ENCODE measurements at regions not wholly inside any gene's neighbourhood (a gene's known extent, or its start where the extent isn't known, plus 50 kb on each side); places are given as distances from the start of the nearest gene placed in this dataset.

DNA sequence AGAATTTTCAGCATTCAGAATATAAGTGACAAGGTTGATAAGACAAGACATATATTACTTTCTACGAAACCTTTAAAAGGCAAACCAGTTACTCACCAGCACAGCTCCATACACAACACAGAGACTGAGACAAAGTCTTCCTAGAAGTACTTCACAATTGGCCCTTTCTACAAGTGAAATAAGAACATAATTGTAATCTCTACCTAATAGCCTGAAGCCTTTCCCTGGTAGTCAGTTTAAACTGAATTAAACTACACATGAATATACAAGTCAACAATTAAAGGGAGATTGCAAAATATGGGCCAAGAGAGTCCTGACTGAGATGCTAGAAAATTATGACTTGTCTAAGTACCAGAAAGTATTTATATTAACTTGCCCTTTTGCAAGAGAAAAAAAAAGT lies 95.9 kb downstream of the PUS7L start:
- Histone ChIP-seq H3K4me3 (ENCODE audit: low read depth, low read length) (no peak overlapping the region), H3K4me1 (ENCODE audit: control insufficient read depth, insufficient read depth, low read length) (no peaks in the 10 kb centered on the region), H3K36me3 (ENCODE audit: control insufficient read depth in 2 of 2, insufficient read depth in 1 of 2, low read length in 2 of 2) (no peaks in the 10 kb centered on the region), H3K9me3 (ENCODE audit: control insufficient read depth, insufficient read depth, low read depth, low read length) (no peaks in the 10 kb centered on the region), H3K27ac (ENCODE audit: extremely low read depth, low read depth, low read length) (no peak overlapping the region)
- TF ChIP-seq ZNF704 (tag by site-specific recombination; IDR thresholded peaks at IDR 0.05): no peak
- TF ChIP-seq ZNF223 (tag by site-specific recombination; IDR thresholded peaks at IDR 0.05): no peak
- no peak for TF ChIP-seq KLF8 (tag by site-specific recombination; IDR thresholded peaks at IDR 0.05)
- no peak for TF ChIP-seq MEIS1 (CRISPR knock-in tag; IDR thresholded peaks at IDR 0.05; ENCODE audit: borderline replicate concordance)
- no peak for TF ChIP-seq ZNF174 (tag by site-specific recombination; IDR thresholded peaks at IDR 0.05)
- TF ChIP-seq ATF2 (tag by site-specific recombination; IDR thresholded peaks at IDR 0.05; ENCODE audit: low read depth): no peak
- TF ChIP-seq ZNF658 (tag by site-specific recombination; IDR thresholded peaks at IDR 0.05): no peak
- ChIA-PET CTCF (interaction anchor here (0.7 kb wide), 1 partner anchor 161 kb away, joined by 3 read pairs; no protein-coding TSS in a partner anchor), POLR2A (no interaction called here)

DNA sequence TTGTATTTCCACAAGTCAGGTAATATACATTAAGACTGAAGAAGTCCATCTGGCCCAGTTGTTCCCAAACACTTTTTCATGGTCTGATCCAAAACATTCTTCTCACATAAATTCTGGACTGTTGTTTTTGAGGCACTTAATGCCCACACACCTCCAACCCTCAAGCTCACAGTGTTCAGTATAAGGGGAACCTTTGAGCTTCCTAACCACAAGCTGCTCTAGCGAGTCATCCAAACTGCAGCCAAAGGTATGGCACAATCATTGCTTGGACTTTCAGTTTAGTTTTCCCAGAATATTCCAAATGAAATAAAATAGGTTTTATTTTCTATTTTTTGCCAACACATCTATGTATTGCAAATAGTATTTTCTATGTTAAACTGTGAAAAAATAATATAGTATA lies 103.0 kb downstream of the PUS7L start:
- Histone ChIP-seq H3K36me3 (ENCODE audit: control insufficient read depth in 2 of 2, insufficient read depth in 1 of 2, low read length in 2 of 2) (no peaks in the 10 kb centered on the region), H3K9me3 (ENCODE audit: control insufficient read depth, insufficient read depth, low read depth, low read length) (no peaks in the 10 kb centered on the region), H3K27ac (ENCODE audit: extremely low read depth, low read depth, low read length) (no peak overlapping the region), H3K4me3 (ENCODE audit: low read depth, low read length) (no peak overlapping the region), H3K4me1 (ENCODE audit: control insufficient read depth, insufficient read depth, low read length) (no peaks in the 10 kb centered on the region)
- ChIA-PET POLR2A (no interaction called here), CTCF (no interaction called here)
- TF ChIP-seq ZNF221 (tag by site-specific recombination; IDR thresholded peaks at IDR 0.05; ENCODE audit: borderline replicate concordance) (no peak), ZNF2 (tag by site-specific recombination; IDR thresholded peaks at IDR 0.05) (no peak), ZSCAN16 (tag by site-specific recombination; IDR thresholded peaks at IDR 0.05) (no peak), ZNF791 (tag by site-specific recombination; IDR thresholded peaks at IDR 0.05) (no peak)
- TF ChIP-seq, protein P1, sequence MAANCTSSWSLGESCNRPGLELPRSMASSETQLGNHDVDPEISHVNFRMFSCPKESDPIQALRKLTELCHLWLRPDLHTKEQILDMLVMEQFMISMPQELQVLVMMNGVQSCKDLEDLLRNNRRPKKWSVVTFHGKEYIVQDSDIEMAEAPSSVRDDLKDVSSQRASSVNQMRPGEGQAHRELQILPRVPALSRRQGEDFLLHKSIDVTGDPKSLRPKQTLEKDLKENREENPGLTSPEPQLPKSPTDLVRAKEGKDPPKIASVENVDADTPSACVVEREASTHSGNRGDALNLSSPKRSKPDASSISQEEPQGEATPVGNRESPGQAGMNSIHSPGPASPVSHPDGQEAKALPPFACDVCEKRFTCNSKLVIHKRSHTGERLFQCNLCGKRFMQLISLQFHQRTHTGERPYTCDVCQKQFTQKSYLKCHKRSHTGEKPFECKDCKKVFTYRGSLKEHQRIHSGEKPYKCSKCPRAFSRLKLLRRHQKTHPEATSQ (tag by site-specific recombination; IDR thresholded peaks at IDR 0.05): no peak
- TF ChIP-seq, protein P2, sequence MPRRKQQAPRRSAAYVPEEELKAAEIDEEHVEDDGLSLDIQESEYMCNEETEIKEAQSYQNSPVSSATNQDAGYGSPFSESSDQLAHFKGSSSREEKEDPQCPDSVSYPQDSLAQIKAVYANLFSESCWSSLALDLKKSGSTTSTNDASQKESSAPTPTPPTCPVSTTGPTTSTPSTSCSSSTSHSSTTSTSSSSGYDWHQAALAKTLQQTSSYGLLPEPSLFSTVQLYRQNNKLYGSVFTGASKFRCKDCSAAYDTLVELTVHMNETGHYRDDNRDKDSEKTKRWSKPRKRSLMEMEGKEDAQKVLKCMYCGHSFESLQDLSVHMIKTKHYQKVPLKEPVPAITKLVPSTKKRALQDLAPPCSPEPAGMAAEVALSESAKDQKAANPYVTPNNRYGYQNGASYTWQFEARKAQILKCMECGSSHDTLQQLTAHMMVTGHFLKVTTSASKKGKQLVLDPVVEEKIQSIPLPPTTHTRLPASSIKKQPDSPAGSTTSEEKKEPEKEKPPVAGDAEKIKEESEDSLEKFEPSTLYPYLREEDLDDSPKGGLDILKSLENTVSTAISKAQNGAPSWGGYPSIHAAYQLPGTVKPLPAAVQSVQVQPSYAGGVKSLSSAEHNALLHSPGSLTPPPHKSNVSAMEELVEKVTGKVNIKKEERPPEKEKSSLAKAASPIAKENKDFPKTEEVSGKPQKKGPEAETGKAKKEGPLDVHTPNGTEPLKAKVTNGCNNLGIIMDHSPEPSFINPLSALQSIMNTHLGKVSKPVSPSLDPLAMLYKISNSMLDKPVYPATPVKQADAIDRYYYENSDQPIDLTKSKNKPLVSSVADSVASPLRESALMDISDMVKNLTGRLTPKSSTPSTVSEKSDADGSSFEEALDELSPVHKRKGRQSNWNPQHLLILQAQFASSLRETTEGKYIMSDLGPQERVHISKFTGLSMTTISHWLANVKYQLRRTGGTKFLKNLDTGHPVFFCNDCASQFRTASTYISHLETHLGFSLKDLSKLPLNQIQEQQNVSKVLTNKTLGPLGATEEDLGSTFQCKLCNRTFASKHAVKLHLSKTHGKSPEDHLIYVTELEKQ (tag by site-specific recombination; IDR thresholded peaks at IDR 0.05; ENCODE audit: borderline replicate concordance): no peak
- TF ChIP-seq, protein P3, sequence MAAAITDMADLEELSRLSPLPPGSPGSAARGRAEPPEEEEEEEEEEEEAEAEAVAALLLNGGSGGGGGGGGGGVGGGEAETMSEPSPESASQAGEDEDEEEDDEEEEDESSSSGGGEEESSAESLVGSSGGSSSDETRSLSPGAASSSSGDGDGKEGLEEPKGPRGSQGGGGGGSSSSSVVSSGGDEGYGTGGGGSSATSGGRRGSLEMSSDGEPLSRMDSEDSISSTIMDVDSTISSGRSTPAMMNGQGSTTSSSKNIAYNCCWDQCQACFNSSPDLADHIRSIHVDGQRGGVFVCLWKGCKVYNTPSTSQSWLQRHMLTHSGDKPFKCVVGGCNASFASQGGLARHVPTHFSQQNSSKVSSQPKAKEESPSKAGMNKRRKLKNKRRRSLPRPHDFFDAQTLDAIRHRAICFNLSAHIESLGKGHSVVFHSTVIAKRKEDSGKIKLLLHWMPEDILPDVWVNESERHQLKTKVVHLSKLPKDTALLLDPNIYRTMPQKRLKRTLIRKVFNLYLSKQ (tag by site-specific recombination; IDR thresholded peaks at IDR 0.05; ENCODE audit: borderline replicate concordance): no peak
